GM23248 (cell line): ENCODE measurements at regions not wholly inside any gene's neighbourhood (a gene's known extent, or its start where the extent isn't known, plus 50 kb on each side); places are given as distances from the start of the nearest gene placed in this dataset.

Source experiments
- EZH2 ChIP-seq: fragments of 200-600 bp; sonication (generic); IDR thresholded peaks from 2 replicates; pipeline ENCODE4 v1.6.1; 2018; ENCODE audit warnings: antibody characterized with exemption, mild to moderate bottlenecking; ENCODE audit not compliant: insufficient read depth, poor library complexity, severe bottlenecking
- EZH2phosphoT487 ChIP-seq: fragments of 200-600 bp; sonication (generic); IDR thresholded peaks from 2 replicates; pipeline ENCODE4 v1.6.1; 2018; ENCODE audit warnings: antibody characterized with exemption, moderate library complexity, mild to moderate bottlenecking, low read depth; ENCODE audit not compliant: insufficient read depth

DNA sequence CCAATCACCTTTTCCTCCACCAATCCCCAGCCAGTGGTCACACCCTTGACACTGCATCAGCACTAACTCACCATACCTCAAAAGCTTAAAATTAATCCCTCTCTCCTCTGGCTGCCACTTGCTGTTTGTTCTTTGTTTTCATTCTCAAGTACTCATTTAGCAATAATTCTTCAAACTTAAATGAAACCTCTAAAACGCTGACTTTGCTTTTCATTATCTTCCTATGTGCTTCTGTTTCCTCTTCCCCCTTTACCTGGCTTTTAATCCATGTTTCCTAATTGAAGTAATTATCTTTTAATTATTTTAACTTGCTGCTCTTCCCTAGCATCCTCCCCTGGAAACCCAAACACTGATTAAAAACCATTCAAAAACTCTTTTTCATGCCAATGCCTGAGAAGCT is 348.9 kb upstream of the MEOX2 start:
- no peak for TF ChIP-seq EZH2phosphoT487
- TF ChIP-seq EZH2: no peak
